PC-3 (cell line): ENCODE measurements at regions not wholly inside any gene's neighbourhood (a gene's known extent, or its start where the extent isn't known, plus 50 kb on each side); places are given as distances from the start of the nearest gene placed in this dataset.

ENCODE experiments used
- ATAC-seq: fragments of 200-7000 bp; cut with Tn5 transposase; 2 replicates; pipeline ENCODE4 v1.9.1; 2020; ENCODE audit warnings: mild to moderate bottlenecking, moderate library complexity
- BruUV-seq: library from RNA; stranded (reverse); fragments of 400-500 nt; replicated peaks from 2 replicates; lab custom pipeline; 2021; lab: Mats Ljungman, UMichigan
- CTCF ChIA-PET: fragments of 300-600 bp; sonication (Branson Sonifier 250); formaldehyde crosslinking; loops from one replicate; lab custom pipeline; 2022; ENCODE audit warnings: antibody characterized with exemption; lab: Charles Lee
- POLR2A ChIA-PET: fragments of 300-600 bp; sonication (Branson Sonifier 250); formaldehyde crosslinking; loops from one replicate; lab custom pipeline; 2022; ENCODE audit warnings: antibody characterized with exemption; ENCODE audit not compliant: unreplicated experiment; lab: Charles Lee
- DNase-seq: peaks from one replicate; pipeline ENCODE4 v3.0.0-alpha.2; 2015
- H2AFZ ChIP-seq: fragments of 300-600 bp; sonication (generic); 2 replicates; pipeline ENCODE4 v1.6.0; 2016; ENCODE audit warnings: antibody characterized with exemption, low read length
- H3F3A ChIP-seq: fragments of 300-600 bp; sonication (generic); one replicate; pipeline ENCODE4 v1.6.0; 2017; ENCODE audit warnings: antibody characterized with exemption, low read length, control low read depth, mild to moderate bottlenecking; ENCODE audit not compliant: unreplicated experiment
- H3K27ac ChIP-seq: fragments of 300-600 bp; sonication (generic); 2 replicates; pipeline ENCODE4 v1.5.1; 2016; ENCODE audit warnings: mild to moderate bottlenecking, low read length
- H3K27me3 ChIP-seq: fragments of 300-600 bp; sonication (generic); 2 replicates; pipeline ENCODE4 v1.6.1; 2016; ENCODE audit warnings: low read length, mixed read lengths
- H3K36me3 ChIP-seq: fragments of 300-600 bp; sonication (generic); 2 replicates; pipeline ENCODE4 v1.6.1; 2016; ENCODE audit warnings: low read depth, mixed run types, low read length, mixed read lengths
- H3K4me1 ChIP-seq: fragments of 300-600 bp; sonication (generic); 2 replicates; pipeline ENCODE4 v1.5.1; 2016; ENCODE audit warnings: low read length; ENCODE audit not compliant: insufficient read depth
- H3K4me2 ChIP-seq: fragments of 300-600 bp; sonication (generic); 2 replicates; pipeline ENCODE4 v1.6.0; 2016; ENCODE audit warnings: low read length
- H3K4me3 ChIP-seq: fragments of 300-600 bp; sonication (generic); 2 replicates; pipeline ENCODE4 v1.5.1; 2016; ENCODE audit warnings: mild to moderate bottlenecking, low read length, mixed read lengths
- H3K79me2 ChIP-seq: fragments of 300-600 bp; sonication (generic); 2 replicates; pipeline ENCODE4 v1.6.1; 2017; ENCODE audit warnings: low read length, mixed read lengths
- H3K9ac ChIP-seq: fragments of 300-600 bp; sonication (generic); 2 replicates; pipeline ENCODE4 v1.6.0; 2016; ENCODE audit warnings: mild to moderate bottlenecking, low read length
- H3K9me2 ChIP-seq: fragments of 300-600 bp; sonication (generic); replicated peaks from 2 replicates; pipeline ENCODE4 v1.6.1; 2016; ENCODE audit warnings: mixed run types, low read length, mixed read lengths
- H3K9me3 ChIP-seq: fragments of 300-600 bp; sonication (generic); 2 replicates; pipeline ENCODE4 v1.6.1; 2016; ENCODE audit warnings: low read length, mixed read lengths
- H4K20me1 ChIP-seq: fragments of 300-600 bp; sonication (generic); 2 replicates; pipeline ENCODE4 v1.6.1; 2016; ENCODE audit warnings: low read length, mixed read lengths
- EZH2 ChIP-seq: fragments of 300-600 bp; sonication (generic); IDR thresholded peaks from one replicate; pipeline ENCODE4 v1.6.1; 2017; ENCODE audit warnings: antibody characterized with exemption, mild to moderate bottlenecking, low read length; ENCODE audit not compliant: unreplicated experiment
- EZH2phosphoT487 ChIP-seq: fragments of 300-600 bp; sonication (generic); IDR thresholded peaks from 2 replicates; pipeline ENCODE4 v1.6.1; 2018; ENCODE audit warnings: mild to moderate bottlenecking, antibody characterized with exemption, low read length, borderline replicate concordance
- intact Hi-C: fragments of 100-400 bp; cut with micrococcal nuclease; formaldehyde crosslinking; loops from 2 replicates; pipeline ENCODE4 v1.9.0; 2023
- TF ChIP-seq, protein P1 (sequence below): fragments of 300-600 bp; sonication (generic); conservative IDR thresholded peaks from 2 replicates; pipeline ENCODE4 v1.5.1; 2017; ENCODE audit warnings: antibody characterized with exemption, low read depth, mild to moderate bottlenecking, low read length

DNA sequence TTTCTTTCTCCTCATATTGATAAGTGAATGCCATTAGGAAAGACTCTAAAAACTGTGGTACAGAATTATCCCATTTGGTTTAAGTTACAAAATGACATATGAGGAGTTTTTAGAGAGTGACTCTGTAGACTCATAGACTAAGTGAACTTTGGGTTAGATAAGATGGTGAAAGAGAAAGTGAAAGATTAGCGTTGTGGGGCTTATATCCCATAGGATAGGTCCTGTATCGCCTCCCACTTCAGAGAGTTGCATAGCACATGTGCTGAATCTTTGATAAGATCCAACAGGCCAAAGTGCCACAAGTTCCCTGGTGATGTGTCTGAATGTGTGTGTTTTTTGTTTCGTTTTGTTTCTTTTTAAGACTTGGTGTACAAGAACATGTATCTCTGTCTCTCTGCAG is 666.9 kb downstream of the MECOM start:
- TF ChIP-seq, protein P1, sequence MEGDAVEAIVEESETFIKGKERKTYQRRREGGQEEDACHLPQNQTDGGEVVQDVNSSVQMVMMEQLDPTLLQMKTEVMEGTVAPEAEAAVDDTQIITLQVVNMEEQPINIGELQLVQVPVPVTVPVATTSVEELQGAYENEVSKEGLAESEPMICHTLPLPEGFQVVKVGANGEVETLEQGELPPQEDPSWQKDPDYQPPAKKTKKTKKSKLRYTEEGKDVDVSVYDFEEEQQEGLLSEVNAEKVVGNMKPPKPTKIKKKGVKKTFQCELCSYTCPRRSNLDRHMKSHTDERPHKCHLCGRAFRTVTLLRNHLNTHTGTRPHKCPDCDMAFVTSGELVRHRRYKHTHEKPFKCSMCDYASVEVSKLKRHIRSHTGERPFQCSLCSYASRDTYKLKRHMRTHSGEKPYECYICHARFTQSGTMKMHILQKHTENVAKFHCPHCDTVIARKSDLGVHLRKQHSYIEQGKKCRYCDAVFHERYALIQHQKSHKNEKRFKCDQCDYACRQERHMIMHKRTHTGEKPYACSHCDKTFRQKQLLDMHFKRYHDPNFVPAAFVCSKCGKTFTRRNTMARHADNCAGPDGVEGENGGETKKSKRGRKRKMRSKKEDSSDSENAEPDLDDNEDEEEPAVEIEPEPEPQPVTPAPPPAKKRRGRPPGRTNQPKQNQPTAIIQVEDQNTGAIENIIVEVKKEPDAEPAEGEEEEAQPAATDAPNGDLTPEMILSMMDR = no peak
- TF ChIP-seq EZH2phosphoT487 = no peak
- TF ChIP-seq EZH2 = no peak
- no peak overlapping the region for H3K27ac ChIP-seq
- no peaks in the 10 kb centered on the region for H3F3A ChIP-seq
- H3K4me1 ChIP-seq = peaks cover 10% of the 10 kb centered on the region
- no peaks in the 10 kb centered on the region for H3K9me3 ChIP-seq
- H2AFZ ChIP-seq = no peak overlapping the region
- H3K79me2 ChIP-seq = no peaks in the 10 kb centered on the region
- no peak overlapping the region for H3K9ac ChIP-seq
- ChIA-PET POLR2A (no interaction called here), CTCF (no interaction called here)
- H3K4me3 ChIP-seq = no peak overlapping the region
- BruUV-seq = no TSS peak
- no peaks in the 10 kb centered on the region for H3K27me3 ChIP-seq
- ATAC-seq = no peak
- H3K4me2 ChIP-seq = no peak overlapping the region
- intact Hi-C loops = no loop called here
- no peaks in the 10 kb centered on the region for H4K20me1 ChIP-seq
- no peaks in the 10 kb centered on the region for H3K36me3 ChIP-seq
- H3K9me2 ChIP-seq = no peaks in the 10 kb centered on the region
- DNase-seq = no peak

DNA sequence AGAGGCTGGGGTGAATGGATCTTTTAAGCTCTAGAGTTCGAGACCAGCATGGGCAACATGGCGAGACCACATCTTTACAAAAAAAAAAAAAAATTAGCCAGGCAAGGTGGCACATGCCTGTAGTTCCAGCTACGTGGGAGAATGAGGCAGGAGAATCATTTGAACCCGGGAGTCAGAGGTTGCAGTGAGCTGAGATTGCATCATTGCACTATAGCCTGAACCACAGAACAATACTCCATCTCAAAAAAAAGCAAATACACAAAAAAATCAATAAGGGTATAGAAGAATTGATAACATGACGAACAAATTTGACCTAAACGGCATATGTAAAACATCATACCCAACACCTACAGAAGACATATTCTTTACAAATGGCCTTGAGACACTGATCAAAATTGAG is 668.4 kb downstream of the MECOM start:
- H3K27me3 ChIP-seq = no peaks in the 10 kb centered on the region
- ChIA-PET CTCF (no interaction called here), POLR2A (no interaction called here)
- no TSS peak for BruUV-seq
- H3K79me2 ChIP-seq = no peaks in the 10 kb centered on the region
- intact Hi-C loops = no loop called here
- ATAC-seq (no peak), DNase-seq (no peak)
- no peaks in the 10 kb centered on the region for H3K9me2 ChIP-seq
- no peak overlapping the region for H3K4me2 ChIP-seq
- H3K4me1 ChIP-seq = peaks cover 10% of the 10 kb centered on the region
- no peak for TF ChIP-seq EZH2phosphoT487
- TF ChIP-seq EZH2 = no peak
- TF ChIP-seq, protein P1 = no peak
- H3K36me3 ChIP-seq = no peaks in the 10 kb centered on the region
- no peaks in the 10 kb centered on the region for H3F3A ChIP-seq
- H2AFZ ChIP-seq = no peak overlapping the region
- no peaks in the 10 kb centered on the region for H3K9me3 ChIP-seq
- H3K9ac ChIP-seq = no peak overlapping the region
- H3K27ac ChIP-seq = no peak overlapping the region
- no peaks in the 10 kb centered on the region for H4K20me1 ChIP-seq
- H3K4me3 ChIP-seq = no peak overlapping the region

DNA sequence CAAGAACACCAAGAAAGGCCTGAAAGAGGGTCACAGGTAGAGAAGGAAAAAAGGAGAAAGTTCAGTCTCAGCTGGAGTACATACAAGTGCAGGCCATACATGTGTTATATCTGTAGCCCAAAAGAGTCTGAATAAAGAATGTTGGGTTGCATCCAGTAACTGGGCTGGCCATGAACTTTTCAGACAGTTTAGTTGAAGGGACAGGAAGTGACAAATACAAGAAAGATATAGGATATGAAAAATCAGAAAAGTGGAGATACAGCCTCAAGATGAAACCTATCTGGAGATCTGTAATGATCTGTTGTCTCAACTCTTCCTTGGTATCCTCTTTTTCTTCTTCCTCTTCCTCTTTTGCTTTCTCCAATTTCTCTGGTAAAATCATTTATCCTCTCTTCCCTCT is 671.7 kb downstream of the MECOM start:
- CTCF ChIA-PET = no interaction called here
- TF ChIP-seq EZH2 (no peak), EZH2phosphoT487 (no peak)
- TF ChIP-seq, protein P1 = no peak
- no peak for ATAC-seq
- H3K4me1 ChIP-seq = no peaks in the 10 kb centered on the region
- H3K9me3 ChIP-seq = no peaks in the 10 kb centered on the region
- intact Hi-C loops = no loop called here
- H3F3A ChIP-seq = no peaks in the 10 kb centered on the region
- H3K9me2 ChIP-seq = no peaks in the 10 kb centered on the region
- H3K79me2 ChIP-seq = no peaks in the 10 kb centered on the region
- H3K9ac ChIP-seq = no peak overlapping the region
- H3K4me2 ChIP-seq = no peak overlapping the region
- no peak overlapping the region for H3K27ac ChIP-seq
- DNase-seq = peak; percentile 16
- no peaks in the 10 kb centered on the region for H3K27me3 ChIP-seq
- no peak overlapping the region for H2AFZ ChIP-seq
- no peak overlapping the region for H3K4me3 ChIP-seq
- H4K20me1 ChIP-seq = no peaks in the 10 kb centered on the region
- POLR2A ChIA-PET = no interaction called here
- no TSS peak for BruUV-seq
- no peaks in the 10 kb centered on the region for H3K36me3 ChIP-seq
